ENCODE measurements at regions not wholly inside any gene's neighbourhood (a gene's known extent, or its start where the extent isn't known, plus 50 kb on each side); places are given as distances from the start of the nearest gene placed in this dataset.

DNA sequence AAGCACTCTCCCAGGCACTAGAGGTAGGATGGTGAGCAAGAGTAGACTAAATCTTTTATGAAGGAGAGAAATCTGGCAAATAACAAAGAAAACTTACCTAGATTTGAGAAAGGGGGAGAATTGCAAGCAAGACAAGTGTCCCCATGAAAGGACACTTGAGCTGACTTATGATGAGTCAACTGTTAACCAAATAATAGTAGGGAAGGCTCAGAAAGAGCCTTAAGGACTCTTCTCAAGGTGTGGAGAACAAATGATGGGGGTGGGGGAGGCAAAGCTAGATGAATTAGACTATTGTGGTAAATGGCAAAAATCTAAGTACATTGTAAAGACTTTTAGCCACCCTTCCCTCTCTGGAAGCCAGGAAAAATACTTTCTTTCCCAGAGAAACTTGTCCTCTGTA lies 77.6 kb upstream of the RASA1 start:
- CTCF ChIA-PET = no interaction called here
- BruUV-seq (replicated peaks) = no TSS peak
- Histone ChIP-seq H3K27me3 (ENCODE audit: control insufficient read depth, insufficient read depth, low read length) (no peaks in the 10 kb centered on the region), H2BK120ac (ENCODE audit: low read depth, low read length) (no peak overlapping the region), H4K20me1 (ENCODE audit: insufficient read depth, low read length) (no peaks in the 10 kb centered on the region), H3K4me3 (ENCODE audit: insufficient read depth, low read depth, low read length) (no peak overlapping the region), H2AK9ac (replicated peaks; ENCODE audit: low read depth, low read length, poor library complexity) (no peak overlapping the region), H2BK5ac (ENCODE audit: low read depth, low read length, poor library complexity, severe bottlenecking) (no peak overlapping the region), H3K4me1 (ENCODE audit: control insufficient read depth, insufficient read depth, low read length) (peaks cover 4% of the 10 kb centered on the region; the same call in 1 of the 2 replicates), H3K23ac (ENCODE audit: low read depth, low read length) (no peak overlapping the region), H3K14ac (replicated peaks; ENCODE audit: low read depth, low read length) (no peak overlapping the region), H2AK5ac (ENCODE audit: low read depth, low read length) (no peak overlapping the region), H3K9ac (ENCODE audit: low read depth, low read length) (no peak overlapping the region), H3K27ac (ENCODE audit: insufficient read depth, low read length) (no peak overlapping the region), H2BK15ac (ENCODE audit: low read depth, low read length) (no peak overlapping the region), H4K8ac (ENCODE audit: low read depth in 2 of 2, low read length in 2 of 2) (no peak overlapping the region), H3K9me1 (ENCODE audit: insufficient read depth, low read length) (peaks cover 3% of the 10 kb centered on the region; the same call in 1 of the 2 replicates), H3K56ac (ENCODE audit: extremely low read depth, insufficient read depth, low read length) (no peak overlapping the region), H4K91ac (ENCODE audit: insufficient read depth, low read depth, low read length) (no peak overlapping the region), H2BK20ac (ENCODE audit: low read depth, low read length) (no peak overlapping the region), H3K4me2 (ENCODE audit: low read depth, low read length) (no peak overlapping the region), H3K36me3 (ENCODE audit: control insufficient read depth, insufficient read depth, low read length) (no peaks in the 10 kb centered on the region), H3K18ac (ENCODE audit: low read depth, low read length) (no peak overlapping the region), H2AFZ (replicated peaks; ENCODE audit: low read length, poor library complexity) (no peak overlapping the region), H3K9me3 (ENCODE audit: control insufficient read depth, insufficient read depth, low read length) (no peaks in the 10 kb centered on the region), H3K79me1 (ENCODE audit: low read depth in 1 of 2, low read length in 2 of 2) (no peaks in the 10 kb centered on the region), H4K5ac (ENCODE audit: low read depth, low read length) (no peak overlapping the region), H3K4ac (ENCODE audit: low read depth, low read length) (no peak overlapping the region)
- POLR2A ChIA-PET (ENCODE audit: unreplicated experiment) = no interaction called here
- ATAC-seq (ENCODE audit: low read depth) (no peak), DNase-seq (no peak)
- no peak for TF ChIP-seq CHD1 (IDR thresholded peaks at IDR 0.05; ENCODE audit: low read depth, low read length)
- no peak for TF ChIP-seq POLR2A (IDR thresholded peaks at IDR 0.05; ENCODE audit: low read depth, low read length)
- TF ChIP-seq, protein P1, sequence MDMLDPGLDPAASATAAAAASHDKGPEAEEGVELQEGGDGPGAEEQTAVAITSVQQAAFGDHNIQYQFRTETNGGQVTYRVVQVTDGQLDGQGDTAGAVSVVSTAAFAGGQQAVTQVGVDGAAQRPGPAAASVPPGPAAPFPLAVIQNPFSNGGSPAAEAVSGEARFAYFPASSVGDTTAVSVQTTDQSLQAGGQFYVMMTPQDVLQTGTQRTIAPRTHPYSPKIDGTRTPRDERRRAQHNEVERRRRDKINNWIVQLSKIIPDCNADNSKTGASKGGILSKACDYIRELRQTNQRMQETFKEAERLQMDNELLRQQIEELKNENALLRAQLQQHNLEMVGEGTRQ (IDR thresholded peaks at IDR 0.05; ENCODE audit: low read depth, low read length) = no peak
- no peak for TF ChIP-seq CEBPB (IDR thresholded peaks at IDR 0.05; ENCODE audit: low read depth, low read length)
- TF ChIP-seq SMC3 (IDR thresholded peaks at IDR 0.05; ENCODE audit: low read depth, low read length) = no peak
- no peak for TF ChIP-seq RFX5 (IDR thresholded peaks at IDR 0.05; ENCODE audit: low read depth, low read length)
- no peak for TF ChIP-seq FOS (IDR thresholded peaks at IDR 0.05; ENCODE audit: low read depth, low read length)
- TF ChIP-seq MAZ (IDR thresholded peaks at IDR 0.05; ENCODE audit: borderline replicate concordance, low read depth, low read length) = no peak
- no peak for TF ChIP-seq BHLHE40 (IDR thresholded peaks at IDR 0.05; ENCODE audit: low read depth, low read length)
- TF ChIP-seq, protein P2, sequence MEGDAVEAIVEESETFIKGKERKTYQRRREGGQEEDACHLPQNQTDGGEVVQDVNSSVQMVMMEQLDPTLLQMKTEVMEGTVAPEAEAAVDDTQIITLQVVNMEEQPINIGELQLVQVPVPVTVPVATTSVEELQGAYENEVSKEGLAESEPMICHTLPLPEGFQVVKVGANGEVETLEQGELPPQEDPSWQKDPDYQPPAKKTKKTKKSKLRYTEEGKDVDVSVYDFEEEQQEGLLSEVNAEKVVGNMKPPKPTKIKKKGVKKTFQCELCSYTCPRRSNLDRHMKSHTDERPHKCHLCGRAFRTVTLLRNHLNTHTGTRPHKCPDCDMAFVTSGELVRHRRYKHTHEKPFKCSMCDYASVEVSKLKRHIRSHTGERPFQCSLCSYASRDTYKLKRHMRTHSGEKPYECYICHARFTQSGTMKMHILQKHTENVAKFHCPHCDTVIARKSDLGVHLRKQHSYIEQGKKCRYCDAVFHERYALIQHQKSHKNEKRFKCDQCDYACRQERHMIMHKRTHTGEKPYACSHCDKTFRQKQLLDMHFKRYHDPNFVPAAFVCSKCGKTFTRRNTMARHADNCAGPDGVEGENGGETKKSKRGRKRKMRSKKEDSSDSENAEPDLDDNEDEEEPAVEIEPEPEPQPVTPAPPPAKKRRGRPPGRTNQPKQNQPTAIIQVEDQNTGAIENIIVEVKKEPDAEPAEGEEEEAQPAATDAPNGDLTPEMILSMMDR (conservative IDR thresholded peaks at IDR 0.05; ENCODE audit: low read depth, low read length) = no peak
- TF ChIP-seq RCOR1 (IDR thresholded peaks at IDR 0.05; ENCODE audit: insufficient replicate concordance, low read length) = no peak
- TF ChIP-seq NFE2L2 (IDR thresholded peaks at IDR 0.05; ENCODE audit: low read depth, low read length) = no peak
- TF ChIP-seq MXI1 (IDR thresholded peaks at IDR 0.05; ENCODE audit: borderline replicate concordance, low read depth, low read length) = no peak
- TF ChIP-seq, protein P3, sequence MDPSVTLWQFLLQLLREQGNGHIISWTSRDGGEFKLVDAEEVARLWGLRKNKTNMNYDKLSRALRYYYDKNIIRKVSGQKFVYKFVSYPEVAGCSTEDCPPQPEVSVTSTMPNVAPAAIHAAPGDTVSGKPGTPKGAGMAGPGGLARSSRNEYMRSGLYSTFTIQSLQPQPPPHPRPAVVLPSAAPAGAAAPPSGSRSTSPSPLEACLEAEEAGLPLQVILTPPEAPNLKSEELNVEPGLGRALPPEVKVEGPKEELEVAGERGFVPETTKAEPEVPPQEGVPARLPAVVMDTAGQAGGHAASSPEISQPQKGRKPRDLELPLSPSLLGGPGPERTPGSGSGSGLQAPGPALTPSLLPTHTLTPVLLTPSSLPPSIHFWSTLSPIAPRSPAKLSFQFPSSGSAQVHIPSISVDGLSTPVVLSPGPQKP (IDR thresholded peaks at IDR 0.05; ENCODE audit: borderline replicate concordance, low read depth, low read length) = no peak
- no peak for TF ChIP-seq MAFK (IDR thresholded peaks at IDR 0.05; ENCODE audit: low read depth, low read length)
- no peak for TF ChIP-seq RAD21 (IDR thresholded peaks at IDR 0.05; ENCODE audit: low read length)
- intact Hi-C loops (cut with micrococcal nuclease) (loop anchor here (5.0 kb wide), 1 partner anchor 38 kb away; no protein-coding TSS in a partner anchor), in situ Hi-C loops (cut with MboI; ENCODE audit: low sequenced_read_pairs) (no loop called here), dilution Hi-C loops (cut with HindIII; ENCODE audit: low sequenced_read_pairs, unreplicated experiment) (no loop called here)
